Stimulated activated CD4-positive, alpha-beta T cell treated with anti-CD3 and anti-CD28 coated beads, TNF-alpha, amount 100 ng/mL, for 48 hours (primary cell): ENCODE measurements at regions not wholly inside any gene's neighbourhood (a gene's known extent, or its start where the extent isn't known, plus 50 kb on each side); places are given as distances from the start of the nearest gene placed in this dataset.
A peak's percentile ranks its signal among the peaks of the same experiment; 100 is the strongest.

Experiments used
- DNase-seq, 3 donors: peaks; one replicate each; pipeline ENCODE4 v3.0.0-alpha.2; 2020; ENCODE audit warnings: low read depth in 3 of 3

DNA sequence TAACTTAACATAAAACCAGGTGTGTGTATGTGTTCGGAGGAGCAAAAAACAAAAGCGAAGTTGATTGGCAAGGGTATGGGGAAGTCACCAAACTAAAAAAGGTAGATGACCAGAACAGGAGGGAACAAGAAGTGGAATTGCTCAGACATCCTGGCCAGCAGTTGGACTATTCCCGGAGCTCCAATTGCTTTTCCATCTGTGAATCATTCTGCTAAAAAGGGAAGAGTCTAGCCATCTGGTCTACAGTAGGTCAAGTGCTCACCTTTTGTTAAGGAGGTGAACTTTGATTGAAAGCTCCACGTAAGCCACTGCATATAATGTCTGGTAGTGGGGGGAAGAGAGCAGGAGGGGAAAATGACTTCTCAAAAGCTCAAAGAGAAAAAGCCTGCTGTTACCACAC lies 50.0 kb upstream of the BET1 start:
- no peak for DNase-seq

DNA sequence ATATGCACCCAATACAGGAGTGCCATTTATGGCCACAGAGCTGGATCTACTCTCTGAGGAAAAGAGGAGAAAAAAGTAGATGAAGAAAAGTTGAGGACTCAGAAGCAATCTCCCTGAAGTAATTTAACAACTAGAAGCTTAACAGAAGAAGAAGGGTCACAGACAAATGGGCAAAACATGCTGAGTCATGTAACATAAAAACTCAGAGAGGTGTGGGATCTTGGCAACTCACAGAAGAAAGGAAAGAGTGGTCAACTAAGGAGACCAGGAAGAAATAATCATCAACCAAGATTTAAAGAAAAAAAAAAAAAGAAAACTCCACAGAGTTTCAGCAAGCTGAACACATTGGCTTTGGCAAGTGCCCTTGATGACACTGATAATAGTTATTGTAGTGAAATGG lies 51.8 kb upstream of the BET1 start:
- no peak for DNase-seq

DNA sequence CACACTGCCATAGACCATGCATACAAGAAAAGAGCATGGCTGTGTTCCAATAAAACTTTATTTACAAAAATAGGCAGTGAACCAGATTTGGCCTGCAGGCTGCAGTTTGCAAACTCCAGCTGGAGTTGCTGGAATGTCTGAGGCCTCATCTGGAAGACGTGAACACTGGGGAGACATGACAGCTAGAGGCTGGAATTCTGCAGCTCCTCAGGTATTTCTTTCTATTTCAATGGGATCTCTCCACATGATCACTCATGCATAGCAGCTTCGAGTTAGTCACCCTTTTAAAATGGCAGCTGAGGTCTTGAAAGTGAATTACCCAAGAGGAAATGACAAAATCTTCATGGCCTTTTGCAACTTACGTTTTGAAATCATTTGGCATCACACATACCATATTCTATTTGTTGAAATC lies 52.6 kb upstream of the BET1 start:
- no peak for DNase-seq

DNA sequence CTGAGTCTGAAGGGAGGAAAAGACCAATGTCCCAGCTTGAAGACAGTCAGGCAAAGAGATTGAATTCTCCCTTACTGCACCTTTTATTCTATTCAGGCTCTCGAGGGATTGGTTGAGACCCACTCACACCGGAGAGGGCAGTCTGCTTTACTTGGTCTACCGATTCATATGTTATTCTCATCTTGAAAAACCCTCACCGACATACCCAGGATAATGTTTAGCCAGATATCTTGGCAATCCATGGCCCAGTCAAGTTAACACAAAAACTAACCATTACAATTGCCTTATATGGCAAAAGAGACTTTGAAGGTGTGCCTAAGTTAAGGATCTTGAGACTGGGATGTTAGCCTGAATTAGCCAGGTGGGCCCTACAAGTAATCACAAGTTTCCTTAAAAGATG lies 53.8 kb upstream of the BET1 start:
- no peak for DNase-seq

DNA sequence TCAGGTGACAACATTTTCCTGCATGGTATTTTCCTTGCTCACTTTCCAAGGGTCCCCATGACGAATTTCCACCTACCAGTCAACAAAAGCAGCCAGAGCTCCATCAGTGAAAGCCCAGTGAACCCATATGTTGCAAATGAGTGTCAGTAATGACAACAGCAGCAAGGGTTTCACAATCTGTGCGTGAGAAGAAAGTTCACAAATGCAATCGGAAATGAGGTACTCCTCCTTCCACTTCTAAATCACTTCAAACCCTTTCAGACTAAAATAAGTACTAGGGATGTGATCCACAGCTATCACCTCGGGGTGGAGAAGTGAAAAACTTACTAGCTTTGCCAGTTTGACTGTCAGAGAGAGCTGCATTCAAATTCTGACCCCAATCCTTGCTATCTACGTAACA lies 55.6 kb upstream of the BET1 start:
- DNase-seq = no peak

DNA sequence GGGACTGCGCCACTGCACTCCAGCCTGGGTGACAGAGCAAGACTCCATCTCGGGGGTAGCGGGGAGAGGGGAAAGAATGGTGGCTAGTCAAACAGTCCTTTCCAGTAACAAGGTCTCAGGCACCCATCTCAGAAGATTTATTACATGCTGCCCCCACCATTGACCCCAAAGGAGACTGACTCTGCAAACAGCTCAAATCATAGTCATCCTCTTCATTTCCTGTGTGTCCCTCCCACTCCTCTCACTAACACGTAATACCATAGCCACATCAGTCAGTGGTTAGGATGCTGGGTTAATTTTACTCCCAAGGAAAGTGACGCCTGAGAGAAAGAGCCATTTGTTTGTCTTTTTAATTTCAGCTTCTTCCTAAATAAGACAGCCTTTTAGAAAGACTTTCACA lies 56.6 kb upstream of the BET1 start:
- no peak for DNase-seq

DNA sequence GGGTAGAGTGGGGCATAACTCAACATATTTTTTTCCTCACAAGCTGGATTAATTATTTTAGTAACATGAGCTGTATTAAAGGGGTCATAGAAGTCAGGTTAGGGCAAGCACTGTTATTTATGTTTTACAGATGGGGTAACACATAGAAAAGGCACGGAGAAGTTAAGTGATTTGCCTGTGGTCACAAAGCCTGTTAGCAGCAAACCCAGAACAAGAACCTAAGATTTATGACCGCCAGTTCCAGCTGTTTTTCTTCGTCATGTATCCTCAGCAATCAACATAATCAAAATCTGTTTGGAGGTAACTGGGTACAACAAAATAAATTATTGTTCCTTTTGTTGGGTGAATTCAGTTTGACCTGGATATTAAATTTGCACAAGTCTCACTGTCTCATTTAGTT lies 57.2 kb upstream of the BET1 start:
- no peak for DNase-seq

DNA sequence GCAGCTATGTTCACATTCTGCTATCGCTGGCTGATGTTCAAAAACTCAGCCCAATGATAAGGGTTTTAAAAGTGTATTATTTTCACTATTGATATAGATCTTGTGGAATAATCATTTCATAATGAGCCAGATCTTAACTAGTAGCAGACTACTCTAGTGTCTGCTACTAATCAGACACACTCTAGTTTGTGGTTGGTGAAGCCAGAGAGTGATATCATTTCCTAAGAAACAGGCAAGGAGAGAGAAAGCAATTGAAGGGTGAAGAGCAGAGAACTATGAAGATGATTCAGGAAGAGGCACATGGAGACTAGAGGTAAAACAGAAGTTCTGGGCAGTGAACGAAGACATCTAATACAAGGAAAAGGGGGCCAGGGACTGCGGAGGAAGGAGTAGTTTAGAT lies 58.2 kb upstream of the BET1 start:
- DNase-seq = no peak

DNA sequence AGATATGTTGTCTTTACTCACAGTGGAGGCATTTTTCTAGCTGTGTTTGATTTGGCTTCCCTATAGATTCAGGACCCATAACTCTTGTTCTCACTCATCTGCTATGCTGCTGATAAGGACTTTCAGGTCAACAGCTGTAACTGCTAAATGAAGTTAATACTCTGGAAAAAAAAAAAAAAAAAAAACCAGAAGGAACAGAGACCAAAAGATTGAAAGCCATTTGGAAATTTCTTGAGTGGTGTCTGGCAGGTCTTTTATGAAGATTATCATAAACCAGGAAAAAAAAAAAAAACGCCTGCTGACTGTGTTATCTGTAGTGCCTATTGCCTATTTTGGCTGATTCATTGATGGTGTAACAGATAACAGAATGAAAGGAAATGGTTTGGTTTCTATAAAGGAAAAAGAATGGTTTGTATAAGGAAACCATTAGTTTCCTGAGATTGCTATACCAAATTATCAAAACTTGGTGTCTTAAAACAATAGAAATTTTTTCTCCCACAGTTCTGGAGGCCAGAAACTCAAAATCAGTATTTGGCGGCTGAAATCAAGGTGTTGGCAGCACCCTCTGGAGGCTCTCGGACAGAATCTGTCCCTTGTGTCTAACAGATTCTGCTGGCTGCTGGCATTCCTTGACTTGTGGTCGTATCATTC lies 60.5 kb upstream of the BET1 start:
- DNase-seq = no peak

DNA sequence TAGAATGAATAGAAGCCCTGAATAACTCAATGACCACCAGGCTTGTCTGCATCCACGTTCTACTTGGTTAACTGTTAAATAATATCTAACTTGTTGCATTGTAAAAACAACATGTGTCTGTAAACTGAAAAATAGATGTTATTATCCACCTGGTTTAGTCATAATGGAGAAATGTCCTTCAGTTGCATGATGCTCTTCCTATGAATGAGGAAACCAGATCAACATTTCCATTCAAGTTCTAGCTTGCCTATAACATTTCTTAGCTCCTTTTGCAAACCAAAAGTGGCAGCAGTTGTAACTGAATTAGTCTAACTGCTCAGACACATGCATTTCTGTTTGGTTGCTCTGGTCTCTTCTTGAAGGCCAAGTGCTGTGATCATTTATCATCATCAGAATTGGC lies 62.9 kb upstream of the BET1 start:
- no peak for DNase-seq

DNA sequence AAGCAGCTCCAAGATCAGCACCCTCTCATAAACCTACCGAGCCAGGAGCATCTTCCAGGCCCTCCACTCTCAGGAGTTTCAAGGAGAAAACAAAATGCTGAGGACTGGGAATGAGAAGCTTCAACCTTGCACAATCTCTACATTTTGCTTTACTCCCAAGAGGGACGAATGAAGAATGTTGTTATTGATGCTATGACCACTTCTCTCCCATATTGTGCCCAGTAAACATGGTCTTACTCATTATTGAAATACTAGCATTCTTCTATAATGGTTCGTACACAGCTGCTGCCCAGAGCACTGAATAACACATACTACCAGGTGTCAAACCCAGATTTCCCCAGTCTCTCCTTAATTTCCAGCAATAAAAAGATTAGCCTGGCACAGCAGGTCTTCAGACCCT lies 63.4 kb upstream of the BET1 start:
- no peak for DNase-seq

DNA sequence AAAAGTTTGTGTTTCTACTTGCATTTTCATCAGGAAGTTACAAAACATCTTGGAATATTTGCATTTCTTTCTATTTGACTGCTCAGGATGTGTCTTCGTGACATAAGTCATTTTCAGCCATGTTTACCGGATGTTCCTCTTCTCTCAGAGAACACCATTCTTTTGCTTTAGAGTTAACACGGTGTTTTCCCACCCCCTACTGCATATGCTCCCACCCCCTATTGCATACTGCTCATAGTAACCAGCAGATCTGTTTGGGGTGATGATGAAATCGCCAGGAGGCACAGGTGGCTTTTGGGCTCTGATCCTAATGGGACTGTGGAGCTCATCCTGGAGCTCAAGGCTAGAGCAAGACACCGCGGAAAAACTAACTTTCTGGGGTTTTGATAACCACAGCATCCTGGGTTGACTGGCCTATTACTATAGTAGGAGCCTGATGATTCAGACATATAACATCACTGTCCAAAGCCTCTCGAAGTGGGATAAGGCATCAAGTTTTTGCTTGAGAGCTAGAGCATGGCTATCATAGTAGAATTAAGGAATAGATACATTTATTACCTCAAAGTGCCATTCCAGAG lies 65.1 kb upstream of the BET1 start:
- no peak for DNase-seq

DNA sequence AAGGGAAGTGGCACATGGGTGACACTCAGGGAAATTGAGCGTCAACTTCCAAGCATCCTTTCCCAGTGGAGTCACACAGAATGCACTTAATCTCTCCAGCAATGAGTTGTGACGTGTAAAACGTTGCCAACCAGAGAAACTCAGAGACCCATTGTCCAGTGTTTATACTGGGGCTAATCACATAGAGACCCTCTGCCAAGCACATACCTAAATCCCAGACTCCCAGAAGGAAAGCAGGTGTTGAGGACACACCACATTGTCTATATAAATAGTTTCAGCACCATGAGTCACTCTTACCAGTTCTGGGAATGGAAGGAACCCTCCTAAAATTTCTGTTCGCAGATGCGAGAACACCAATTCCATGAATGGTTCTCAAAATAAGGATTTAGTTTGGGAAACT lies 76.4 kb upstream of the BET1 start:
- DNase-seq = no peak

DNA sequence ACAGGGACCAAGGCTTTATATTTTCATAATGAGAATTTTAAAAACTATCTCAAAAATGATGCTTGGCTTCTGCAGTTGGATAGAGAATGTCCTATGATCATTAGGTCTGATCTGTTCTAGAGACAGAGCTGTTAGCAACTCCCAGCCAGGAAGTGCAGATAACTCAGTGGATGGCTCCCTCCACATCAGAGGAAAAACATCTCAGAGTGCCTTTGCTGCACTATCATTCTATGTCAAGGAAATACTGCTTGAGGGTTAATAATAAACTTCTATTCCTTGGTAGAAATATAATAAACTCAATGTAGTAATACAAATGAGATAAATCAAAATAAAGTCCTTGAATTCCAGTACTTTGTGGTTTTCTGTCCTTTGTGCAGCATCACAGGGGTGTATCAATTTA lies 78.0 kb upstream of the BET1 start:
- DNase-seq = no peak

DNA sequence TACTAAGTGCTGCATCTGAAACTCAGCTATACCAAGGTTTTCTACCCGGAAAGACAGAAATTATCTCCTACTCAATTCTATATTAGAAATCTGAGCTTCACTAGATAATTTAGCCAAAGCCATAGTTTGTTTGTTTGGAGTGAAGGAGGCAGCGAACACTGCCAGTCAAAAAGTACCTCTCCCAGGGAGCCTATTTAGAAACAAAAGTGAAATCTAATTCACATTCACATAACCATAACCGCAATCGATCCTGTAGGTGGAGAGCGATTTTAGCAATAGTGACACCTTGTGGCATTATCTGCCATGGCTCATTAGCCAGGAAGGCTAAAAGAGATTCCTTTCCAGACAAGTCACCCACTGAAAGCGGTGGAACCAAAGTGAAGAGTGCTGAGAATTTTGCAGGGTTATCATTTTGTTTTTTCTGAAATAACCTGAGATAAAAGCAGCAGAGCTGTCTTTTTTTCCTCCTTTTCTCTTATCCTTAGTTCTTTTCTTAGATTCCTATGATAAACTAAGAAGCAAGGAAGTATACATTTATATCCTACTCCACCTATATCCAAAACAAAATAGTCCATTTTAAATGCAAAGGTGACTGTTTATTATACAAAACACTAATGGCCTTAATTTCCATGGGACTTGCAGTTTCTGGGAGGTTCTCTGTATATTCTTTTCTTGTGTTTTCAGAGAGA lies 83.7 kb upstream of the BET1 start:
- DNase-seq = peak; percentile 3 to 33 (median 10)

DNA sequence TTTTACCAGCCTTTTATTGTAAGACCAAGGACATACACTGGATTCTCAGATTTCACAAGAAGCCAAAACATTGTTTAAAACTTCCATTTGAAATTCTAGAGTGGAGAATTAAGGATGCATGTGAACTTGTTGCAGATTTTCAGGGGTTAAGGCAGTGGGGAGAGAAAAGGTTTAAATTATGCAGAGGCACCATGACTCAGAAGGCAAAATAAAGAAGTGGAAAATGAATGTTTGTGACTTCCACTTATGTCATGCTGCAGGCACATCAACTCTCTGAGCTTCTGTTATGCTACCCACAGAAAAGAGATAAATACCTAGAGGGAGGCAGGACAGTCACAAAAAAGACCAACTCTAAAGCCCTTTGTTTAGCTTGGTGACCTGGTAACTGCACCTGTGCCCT lies 84.4 kb upstream of the BET1 start:
- no peak for DNase-seq

DNA sequence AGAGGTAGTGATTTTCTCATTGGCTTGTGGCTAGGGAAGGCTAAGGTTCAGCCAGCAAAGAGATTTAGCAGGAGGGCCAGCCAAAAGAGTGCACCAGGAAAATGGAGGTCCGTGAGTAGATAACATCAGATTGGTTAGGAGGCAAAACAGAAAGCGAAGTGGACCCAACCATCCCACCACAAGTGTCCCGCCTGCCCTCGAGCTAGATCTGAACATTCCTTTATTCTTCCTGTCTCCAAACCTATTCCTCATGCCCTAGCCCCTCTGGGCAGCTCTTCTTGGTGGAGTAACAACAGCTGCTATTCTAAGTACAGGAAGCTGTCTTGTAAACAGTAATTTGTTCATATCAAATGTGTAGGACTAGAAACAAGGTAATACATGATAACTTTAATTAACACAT lies 85.7 kb upstream of the BET1 start:
- DNase-seq = no peak

DNA sequence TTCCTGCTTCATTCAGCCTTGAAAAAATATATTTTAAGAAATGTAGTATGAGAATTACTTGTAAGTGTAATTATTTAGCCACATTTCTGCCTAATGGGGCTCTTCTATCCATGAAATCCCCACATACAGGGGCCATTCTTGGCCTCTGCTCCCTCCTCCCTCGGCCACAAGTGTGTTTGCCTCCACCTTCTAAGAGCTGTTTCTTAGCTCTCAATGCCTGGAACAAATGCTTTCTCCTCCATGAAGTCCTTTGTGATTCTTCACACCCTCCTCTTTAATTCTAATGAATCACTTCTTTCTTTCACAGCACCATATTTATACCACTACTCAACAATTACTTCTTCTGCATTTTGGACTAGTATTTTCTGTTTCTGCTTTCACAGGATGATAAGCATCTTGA lies 88.8 kb upstream of the BET1 start:
- DNase-seq = no peak

DNA sequence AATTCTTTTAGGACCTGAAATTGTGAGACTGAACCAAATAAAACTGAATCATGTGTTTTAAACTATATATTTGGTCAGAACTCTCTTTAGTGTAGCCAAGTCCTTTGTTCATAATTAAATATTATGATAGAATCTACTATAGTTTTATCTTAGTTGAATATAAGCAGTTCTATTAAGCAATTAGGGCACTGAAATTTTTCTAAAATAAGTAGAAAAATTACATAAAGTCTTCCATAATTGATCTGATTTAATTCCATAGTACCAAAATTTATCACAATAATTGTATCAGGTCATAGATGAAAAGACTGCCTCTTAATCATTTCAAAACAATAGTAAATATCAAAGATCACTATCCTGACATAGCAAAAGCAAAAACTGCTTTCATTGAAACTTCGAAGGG lies 90.1 kb upstream of the BET1 start:
- DNase-seq = no peak

DNA sequence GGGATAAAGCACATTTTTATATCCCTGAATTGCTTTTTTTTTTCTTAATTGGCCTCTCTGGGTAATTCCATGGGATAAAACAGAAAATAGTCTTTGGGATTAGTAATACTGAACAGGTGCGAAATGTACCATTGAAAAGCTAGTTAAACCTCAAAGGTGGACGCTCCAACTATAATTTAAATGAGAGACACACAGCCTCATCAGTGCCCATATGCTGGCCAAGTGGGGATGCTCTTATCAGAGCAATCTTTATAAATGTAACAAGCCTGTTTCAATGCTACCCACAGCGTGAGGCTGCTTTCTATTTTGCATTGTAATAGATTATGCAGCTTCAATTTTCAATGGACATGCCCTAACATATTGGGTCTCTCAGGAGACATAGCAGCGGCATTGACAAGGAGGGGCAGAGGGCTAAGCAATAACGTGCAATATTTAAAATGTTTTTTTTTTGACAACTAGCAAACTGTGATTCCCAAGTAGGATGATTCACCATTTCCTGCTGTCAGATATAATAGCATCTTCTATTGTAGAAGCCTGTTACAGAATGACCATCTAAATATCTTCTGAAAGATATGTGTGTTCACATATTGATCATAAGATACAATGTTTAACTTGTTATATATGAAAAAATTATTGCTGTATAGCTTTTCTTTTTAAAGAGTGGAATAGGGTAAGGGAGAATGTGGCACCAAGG lies 91.3 kb upstream of the BET1 start:
- no peak for DNase-seq

DNA sequence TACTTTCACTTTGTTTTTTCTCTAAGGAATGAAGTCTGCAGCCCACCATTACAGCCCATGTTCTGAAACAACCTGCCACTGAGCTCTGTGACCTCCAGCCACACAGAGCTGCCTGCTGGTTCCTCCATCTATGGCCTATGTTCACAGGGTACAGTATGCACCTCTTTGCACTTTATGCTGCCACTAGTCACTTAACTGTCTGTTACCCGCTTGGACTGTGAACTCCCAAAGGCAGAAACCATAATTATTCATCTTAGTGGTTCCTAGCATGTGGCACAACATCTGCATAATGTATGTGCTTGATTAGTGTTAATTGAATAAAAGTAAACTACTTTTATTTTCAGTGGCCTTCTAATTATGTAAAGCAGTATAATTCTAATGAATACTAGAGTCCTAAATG lies 95.5 kb upstream of the BET1 start:
- no peak for DNase-seq

DNA sequence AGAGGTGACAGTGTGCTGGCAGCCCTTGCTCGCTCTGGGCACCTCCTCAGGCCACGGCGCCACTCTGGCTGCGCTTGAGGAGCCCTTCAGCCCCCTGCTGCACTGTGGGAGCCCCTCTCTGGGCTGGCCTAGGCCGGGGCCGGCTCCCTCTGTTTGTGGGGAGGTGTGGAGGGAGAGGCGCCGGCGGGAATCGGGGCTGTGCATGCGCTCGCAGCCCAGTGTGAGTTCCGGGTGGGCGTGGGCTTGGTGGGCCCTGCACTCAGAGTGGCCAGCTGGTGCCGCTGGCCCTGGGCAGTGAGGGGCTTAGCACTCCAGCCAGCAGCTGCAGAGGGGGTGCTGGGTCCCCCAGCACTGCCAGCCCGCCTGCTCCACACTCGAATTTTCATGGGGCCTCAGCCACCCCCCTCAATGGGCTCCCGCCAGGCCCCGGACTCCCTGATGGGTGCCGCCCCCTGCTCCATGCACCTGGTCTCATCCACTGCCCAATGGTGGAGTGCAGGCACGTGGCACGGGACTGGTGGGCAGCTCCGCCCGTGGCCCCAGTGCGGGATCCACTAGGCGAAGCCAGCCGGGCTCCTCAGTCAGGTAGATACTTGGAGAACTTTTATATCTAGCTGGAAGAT lies 96.7 kb upstream of the BET1 start:
- no peak for DNase-seq

DNA sequence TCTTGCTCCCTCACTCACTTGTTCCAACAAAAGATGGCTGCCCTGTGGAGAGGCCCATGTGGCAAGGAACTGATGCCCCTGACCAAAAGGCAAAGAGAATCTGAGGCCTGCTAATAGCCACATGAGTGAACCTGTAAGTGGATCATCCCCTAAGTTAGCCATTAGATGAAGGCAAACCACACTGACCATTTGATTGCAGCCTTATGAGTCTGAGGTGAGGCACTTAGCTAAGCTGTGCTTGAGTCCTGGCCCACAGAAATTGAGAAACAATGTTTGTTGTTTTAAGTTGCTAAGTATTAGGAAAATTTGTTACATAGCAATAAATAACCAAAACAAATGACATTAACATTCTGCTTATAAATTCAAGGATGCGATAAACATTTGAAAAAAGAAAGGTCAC lies 100.1 kb upstream of the BET1 start:
- DNase-seq = no peak
